HFFc6 (cell line): ENCODE measurements at regions not wholly inside any gene's neighbourhood (a gene's known extent, or its start where the extent isn't known, plus 50 kb on each side); places are given as distances from the start of the nearest gene placed in this dataset.

Experiments used
- DNase-seq: peaks from one replicate; pipeline ENCODE4 v3.0.0-alpha.2; 2018
- H3K27ac Mint-ChIP-seq: 2 replicates; pipeline ENCODE4 v1.8.0; 2020; ENCODE audit warnings: mild to moderate bottlenecking, mixed read lengths
- H3K27me3 Mint-ChIP-seq: 2 replicates; pipeline ENCODE4 v1.8.0; 2021; ENCODE audit warnings: mild to moderate bottlenecking, moderate library complexity, mixed read lengths; ENCODE audit not compliant: insufficient read depth
- H3K36me3 Mint-ChIP-seq: 2 replicates; pipeline ENCODE4 v1.8.0; 2021; ENCODE audit warnings: low read depth, mixed read lengths
- H3K4me1 Mint-ChIP-seq: 2 replicates; pipeline ENCODE4 v1.8.0; 2020; ENCODE audit warnings: low read depth, mixed read lengths
- H3K4me3 Mint-ChIP-seq: 2 replicates; pipeline ENCODE4 v1.8.0; 2020; ENCODE audit warnings: mild to moderate bottlenecking, moderate library complexity, mixed read lengths
- H3K9me3 Mint-ChIP-seq: 2 replicates; pipeline ENCODE4 v1.8.0; 2020; ENCODE audit warnings: mild to moderate bottlenecking, mixed read lengths
- CTCF ChIP-seq: fragments of 200-600 bp; sonication (generic); IDR thresholded peaks from 2 replicates; pipeline ENCODE4 v1.5.0; 2021; ENCODE audit warnings: antibody characterized with exemption, mild to moderate bottlenecking

DNA sequence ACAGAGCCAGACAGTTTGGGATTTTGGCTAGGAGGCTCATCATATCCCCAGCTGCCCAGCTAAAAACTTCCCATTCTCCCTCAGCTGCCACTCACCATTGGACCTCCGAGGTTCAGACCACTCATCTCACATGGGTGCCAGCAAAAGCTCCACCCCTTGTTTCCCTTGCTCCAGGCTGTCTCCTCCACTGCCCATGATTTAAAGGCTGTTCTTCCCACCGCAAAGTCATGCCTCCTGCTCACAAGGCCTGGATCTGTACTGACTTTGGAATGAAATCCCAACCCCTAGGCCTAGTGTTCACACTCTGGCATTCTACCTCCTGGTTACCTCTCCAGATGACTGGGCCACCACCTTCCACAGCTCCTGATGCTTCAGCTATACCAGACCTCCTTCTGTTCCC, 142.2 kb upstream of the EOLA2 start:
- Mint-ChIP-seq H3K27ac (no peak overlapping the region), H3K4me3 (no peak overlapping the region), H3K36me3 (no peaks in the 10 kb centered on the region), H3K9me3 (no peaks in the 10 kb centered on the region), H3K4me1 (peaks cover 29% of the 10 kb centered on the region), H3K27me3 (peaks cover 2% of the 10 kb centered on the region; the same call in 1 of the 2 replicates)
- DNase-seq = no peak
- no peak for TF ChIP-seq CTCF

- H3K27ac Mint-ChIP-seq = no peak overlapping the region
- H3K27me3 Mint-ChIP-seq = peaks cover 2% of the 10 kb centered on the region; the same call in 1 of the 2 replicates
- H3K4me1 Mint-ChIP-seq = peaks cover 35% of the 10 kb centered on the region
- H3K36me3 Mint-ChIP-seq = no peaks in the 10 kb centered on the region
- H3K4me3 Mint-ChIP-seq = no peak overlapping the region
- no peak for DNase-seq
- TF ChIP-seq CTCF = no peak
- H3K9me3 Mint-ChIP-seq = no peaks in the 10 kb centered on the region
These were observed 142.8 kb upstream of the EOLA2 start for GRCh38 chrX:150081076-150081475.

DNA sequence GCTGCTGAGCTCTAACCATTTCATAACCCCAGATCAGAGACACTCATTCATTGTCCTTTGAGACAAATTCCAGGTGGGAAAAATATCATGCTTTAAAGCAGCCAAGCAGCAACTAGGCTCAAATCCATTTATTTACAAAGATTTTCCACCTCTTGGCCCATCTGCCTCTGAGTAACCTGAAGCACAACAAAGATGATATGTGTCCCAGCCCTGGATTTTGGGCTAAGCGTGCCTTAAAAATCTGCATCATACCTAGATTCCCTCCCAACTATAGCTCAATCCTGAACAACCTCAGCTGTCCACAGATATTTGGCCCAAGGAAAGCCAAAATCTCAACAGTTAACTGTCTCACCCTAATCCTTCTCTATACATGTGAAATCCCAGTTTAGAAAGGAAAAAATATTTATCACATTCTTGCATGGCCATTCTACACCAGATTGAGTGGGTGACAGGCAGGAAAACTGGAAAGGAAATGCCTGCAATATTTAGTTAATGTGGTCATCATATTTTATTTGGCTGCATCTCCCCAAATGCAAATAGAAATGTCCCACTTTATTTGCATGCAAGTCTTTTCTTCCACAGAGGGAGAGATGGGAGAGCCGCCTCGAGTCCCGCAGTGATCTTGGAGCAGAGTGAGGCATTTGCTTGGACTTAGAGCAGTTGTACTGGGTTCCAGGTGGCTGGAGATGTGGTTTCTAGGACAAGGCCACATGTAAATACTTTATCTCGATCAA, 146.4 kb upstream of the EOLA2 start:
- peak overlapping the region; percentile 72 for H3K27ac Mint-ChIP-seq
- peak; percentile 62 for DNase-seq
- no peak for TF ChIP-seq CTCF
- H3K4me3 Mint-ChIP-seq = peak overlapping the region; percentile 58
- no peaks in the 10 kb centered on the region for H3K36me3 Mint-ChIP-seq
- H3K9me3 Mint-ChIP-seq = no peaks in the 10 kb centered on the region
- no peaks in the 10 kb centered on the region for H3K27me3 Mint-ChIP-seq
- peaks cover 44% of the 10 kb centered on the region for H3K4me1 Mint-ChIP-seq

GRCh38 chrX:150085881-150086280, 147.6 kb upstream of the EOLA2 start:
- Mint-ChIP-seq H3K4me3 (no peak overlapping the region), H3K9me3 (no peaks in the 10 kb centered on the region), H3K36me3 (no peaks in the 10 kb centered on the region), H3K27me3 (no peaks in the 10 kb centered on the region; the same call in 1 of the 2 replicates), H3K27ac (peak overlapping the region; percentile 58), H3K4me1 (peaks cover 43% of the 10 kb centered on the region)
- DNase-seq = peak; percentile 3
- TF ChIP-seq CTCF = no peak

GRCh38 chrX:150086371-150086770, 148.1 kb upstream of the EOLA2 start:
- Mint-ChIP-seq H3K4me1 (peaks cover 41% of the 10 kb centered on the region), H3K4me3 (no peak overlapping the region), H3K27me3 (no peaks in the 10 kb centered on the region; the same call in 1 of the 2 replicates), H3K9me3 (no peaks in the 10 kb centered on the region), H3K36me3 (no peaks in the 10 kb centered on the region), H3K27ac (peak overlapping the region; percentile 58)
- DNase-seq = no peak
- TF ChIP-seq CTCF = no peak
